Left lung (tissue), 4 donors: ENCODE measurements at regions not wholly inside any gene's neighbourhood (a gene's known extent, or its start where the extent isn't known, plus 50 kb on each side); places are given as distances from the start of the nearest gene placed in this dataset.
A peak's percentile ranks its signal among the peaks of the same experiment; 100 is the strongest.

Experiments
- ATAC-seq: fragments of 200-7000 bp; cut with Tn5 transposase; one replicate; pipeline ENCODE4 v1.9.1; 2020; ENCODE audit warnings: moderate library complexity
- DNase-seq, 4 donors: peaks; one replicate each; pipeline ENCODE4 v3.0.0-alpha.2; 2013 to 2020
- H3K27ac ChIP-seq, 2 donors: fragments of 200-600 bp; sonication (generic) in 1 of 2; one replicate each; pipeline versions ENCODE4 v1.5.0 to v1.8.0; 2020 to 2021
- H3K27me3 ChIP-seq, 2 donors: fragments of 200-600 bp; sonication (generic) in 1 of 2; one replicate each; pipeline versions ENCODE4 v1.5.0 to v1.8.0; 2020 to 2021
- H3K36me3 ChIP-seq, 2 donors: fragments of 200-600 bp; sonication (generic) in 1 of 2; one replicate each; pipeline versions ENCODE4 v1.5.0 to v1.8.0; 2020 to 2021
- H3K4me1 ChIP-seq, 2 donors: fragments of 200-600 bp; one replicate each; pipeline ENCODE4 v1.8.0; 2021
- H3K4me3 ChIP-seq, 2 donors: fragments of 200-600 bp; sonication (generic) in 1 of 2; one replicate each; pipeline versions ENCODE4 v1.5.0 to v1.8.0; 2020 to 2021; ENCODE audit warnings: mild to moderate bottlenecking in 1 of 2
- H3K9me3 ChIP-seq, 2 donors: fragments of 200-600 bp; sonication (generic) in 1 of 2; one replicate each; pipeline versions ENCODE4 v1.5.0 to v1.8.0; 2020 to 2021
- CTCF ChIP-seq, 2 donors: fragments of 200-600 bp; sonication (generic) in 1 of 2; IDR thresholded peaks; one replicate each; pipeline versions ENCODE4 v1.5.0 to v1.8.0; 2021; ENCODE audit warnings: antibody characterized with exemption in 2 of 2
- intact Hi-C, 2 donors: fragments of 100-400 bp; cut with DNase I; formaldehyde crosslinking; loops; one replicate each; pipeline versions ENCODE4 v1.11.2 to v1.14.2; 2022
- donor health status: DM: no; HTN: yes; CAD: no.
- donor health status: DM: no; HTN: no; CAD: no.

- intact Hi-C loops = no loop called here
- H3K4me3 ChIP-seq = no peak overlapping the region
- TF ChIP-seq CTCF (IDR thresholded peaks at IDR 0.05) = no peak
Observed at GRCh38 chr3:109228391-109229080, 87.8 kb downstream of the DPPA2 start.

GRCh38 chr3:109229174-109229847 lies 87.0 kb downstream of the DPPA2 start:
- ATAC-seq = no peak
- H3K27ac ChIP-seq = no peak overlapping the region
- TF ChIP-seq CTCF (IDR thresholded peaks at IDR 0.05) = no peak
- DNase-seq = no peak
- no peaks in the 10 kb centered on the region for H3K27me3 ChIP-seq
- no peaks in the 10 kb centered on the region for H3K4me1 ChIP-seq
- no peaks in the 10 kb centered on the region for H3K36me3 ChIP-seq
- H3K9me3 ChIP-seq = peaks cover 0 to 8% of the 10 kb centered on the region in 2 donors
- H3K4me3 ChIP-seq = no peak overlapping the region
- intact Hi-C loops = no loop called here

More at GRCh38 chr3:109228391-109229080, 87.8 kb downstream of the DPPA2 start:
- H3K36me3 ChIP-seq = no peaks in the 10 kb centered on the region
- no peak for ATAC-seq
- H3K9me3 ChIP-seq = peaks cover 0 to 8% of the 10 kb centered on the region in 2 donors
- DNase-seq = no peak
- no peaks in the 10 kb centered on the region for H3K4me1 ChIP-seq
- no peaks in the 10 kb centered on the region for H3K27me3 ChIP-seq
- H3K27ac ChIP-seq = no peak overlapping the region

GRCh38 chr3:109234300-109234699 lies 82.0 kb downstream of the DPPA2 start:
- H3K36me3 ChIP-seq = no peaks in the 10 kb centered on the region
- H3K27me3 ChIP-seq = no peaks in the 10 kb centered on the region
- H3K4me3 ChIP-seq = no peak overlapping the region
- intact Hi-C loops = no loop called here
- DNase-seq (no peak), ATAC-seq (no peak)
- H3K27ac ChIP-seq = no peak overlapping the region
- H3K9me3 ChIP-seq = peaks cover 0 to 11% of the 10 kb centered on the region in 2 donors
- no peak for TF ChIP-seq CTCF (IDR thresholded peaks at IDR 0.05)
- no peaks in the 10 kb centered on the region for H3K4me1 ChIP-seq

- TF ChIP-seq CTCF (IDR thresholded peaks at IDR 0.05) = no peak
- no peak for DNase-seq
- ATAC-seq = no peak
- H3K4me1 ChIP-seq = no peaks in the 10 kb centered on the region
- intact Hi-C loops = no loop called here
- no peak overlapping the region for H3K27ac ChIP-seq
- H3K9me3 ChIP-seq = peaks cover 0 to 3% of the 10 kb centered on the region in 2 donors
- no peaks in the 10 kb centered on the region for H3K27me3 ChIP-seq
- no peak overlapping the region for H3K4me3 ChIP-seq
- H3K36me3 ChIP-seq = no peaks in the 10 kb centered on the region
Observed at GRCh38 chr3:109241459-109242186, 74.7 kb downstream of the DPPA2 start.

- H3K4me3 ChIP-seq = no peak overlapping the region
- H3K9me3 ChIP-seq = peaks cover 0 to under 1% of the 10 kb centered on the region in 2 donors
- no peaks in the 10 kb centered on the region for H3K27me3 ChIP-seq
- H3K36me3 ChIP-seq = no peaks in the 10 kb centered on the region
- DNase-seq (peak in 1 of 4 donors; percentile 23), ATAC-seq (no peak)
- TF ChIP-seq CTCF (IDR thresholded peaks at IDR 0.05) = no peak
- no peak overlapping the region for H3K27ac ChIP-seq
- intact Hi-C loops = no loop called here
- no peaks in the 10 kb centered on the region for H3K4me1 ChIP-seq
Observed at GRCh38 chr3:109242187-109242523, 74.2 kb downstream of the DPPA2 start.
